Left ventricle myocardium inferior (tissue), 1 donor: ENCODE measurements at regions not wholly inside any gene's neighbourhood (a gene's known extent, or its start where the extent isn't known, plus 50 kb on each side); places are given as distances from the start of the nearest gene placed in this dataset.

Source experiments
- DNase-seq: peaks from one replicate; pipeline ENCODE4 v3.0.0-alpha.2; 2020
- H3K27ac ChIP-seq: fragments of 200-600 bp; replicated peaks from 2 replicates; pipeline ENCODE4 v1.8.0; 2021
- H3K27me3 ChIP-seq: fragments of 200-600 bp; 2 replicates; pipeline ENCODE4 v1.8.0; 2021; ENCODE audit warnings: low read depth
- H3K36me3 ChIP-seq: fragments of 200-600 bp; 2 replicates; pipeline ENCODE4 v1.8.0; 2021
- H3K4me1 ChIP-seq: fragments of 200-600 bp; 2 replicates; pipeline ENCODE4 v1.8.0; 2021
- H3K4me3 ChIP-seq: fragments of 200-600 bp; 2 replicates; pipeline ENCODE4 v1.8.0; 2021; ENCODE audit warnings: mild to moderate bottlenecking, moderate library complexity
- H3K9me3 ChIP-seq: fragments of 200-600 bp; replicated peaks from 2 replicates; pipeline ENCODE4 v1.8.0; 2021
- CTCF ChIP-seq: fragments of 200-600 bp; IDR thresholded peaks from 2 replicates; pipeline ENCODE4 v1.8.0; 2021; ENCODE audit warnings: antibody characterized with exemption, mild to moderate bottlenecking, borderline replicate concordance
- intact Hi-C: fragments of 100-400 bp; cut with micrococcal nuclease; formaldehyde crosslinking; loops from one replicate; pipeline ENCODE4 v1.11.0; 2022
- donor health status: DM: no; HTN: yes; CAD: no; lungs with severe emphysema.

- Histone ChIP-seq H3K36me3 (no peaks in the 10 kb centered on the region), H3K4me3 (no peak overlapping the region), H3K27me3 (peaks cover 22% of the 10 kb centered on the region), H3K4me1 (no peaks in the 10 kb centered on the region), H3K27ac (no peak overlapping the region), H3K9me3 (peaks cover 6% of the 10 kb centered on the region)
- no peak for DNase-seq
- intact Hi-C loops = no loop called here
- TF ChIP-seq CTCF = no peak
Measured at GRCh38 chr22:48740731-48741405, 1086.8 kb downstream of the BRD1 start.

DNA sequence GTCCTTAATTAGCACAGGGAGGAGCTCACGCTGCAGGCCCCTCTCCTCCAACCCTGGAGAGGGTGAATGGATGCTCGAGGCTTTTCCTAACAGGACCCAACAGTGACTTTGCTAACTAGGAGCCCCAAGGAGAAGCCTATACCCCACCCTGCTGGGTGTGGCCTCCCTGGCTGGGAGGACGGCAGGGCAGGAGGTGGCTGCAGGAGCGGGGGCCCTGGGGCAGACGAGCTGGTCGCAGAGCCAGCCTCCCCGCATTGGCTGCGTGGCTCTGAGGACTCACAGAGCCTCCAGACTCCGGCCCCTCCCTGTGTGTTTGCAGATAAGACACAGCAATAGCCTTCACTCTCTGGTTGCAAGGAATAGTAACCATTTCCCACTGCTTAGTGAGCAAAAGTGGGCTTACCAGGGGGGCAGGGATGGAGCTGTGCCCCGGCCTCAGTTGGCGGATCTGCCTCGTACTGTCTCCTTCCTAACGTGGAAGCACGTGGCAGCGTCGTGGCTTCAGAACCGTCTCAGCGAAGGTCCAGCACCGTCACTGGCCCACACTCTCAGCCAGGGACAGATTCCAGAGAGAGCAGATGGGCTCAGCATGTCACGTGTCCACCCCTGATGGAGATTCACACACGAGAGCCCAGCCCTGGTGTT lies 1087.5 kb downstream of the BRD1 start:
- DNase-seq = no peak
- no peak for TF ChIP-seq CTCF
- no peaks in the 10 kb centered on the region for H3K36me3 ChIP-seq
- no peak overlapping the region for H3K4me3 ChIP-seq
- peaks cover 22% of the 10 kb centered on the region for H3K27me3 ChIP-seq
- H3K9me3 ChIP-seq = peaks cover 6% of the 10 kb centered on the region
- H3K4me1 ChIP-seq = no peaks in the 10 kb centered on the region
- intact Hi-C loops = no loop called here
- H3K27ac ChIP-seq = no peak overlapping the region

- DNase-seq = no peak
- no peak for TF ChIP-seq CTCF
Measured at GRCh38 chr22:48739348-48740085, 1088.2 kb downstream of the BRD1 start.

GRCh38 chr22:48738204-48738980 lies 1089.3 kb downstream of the BRD1 start:
- intact Hi-C loops = no loop called here
- no peak for DNase-seq
- Histone ChIP-seq H3K4me1 (no peaks in the 10 kb centered on the region), H3K36me3 (no peaks in the 10 kb centered on the region), H3K4me3 (no peak overlapping the region), H3K27ac (no peak overlapping the region), H3K27me3 (peaks cover 28% of the 10 kb centered on the region), H3K9me3 (peaks cover 6% of the 10 kb centered on the region)
- TF ChIP-seq CTCF = no peak

More at GRCh38 chr22:48739348-48740085, 1088.2 kb downstream of the BRD1 start:
- Histone ChIP-seq H3K4me3 (no peak overlapping the region), H3K4me1 (no peaks in the 10 kb centered on the region), H3K9me3 (peaks cover 6% of the 10 kb centered on the region), H3K27ac (no peak overlapping the region), H3K27me3 (peaks cover 24% of the 10 kb centered on the region), H3K36me3 (no peaks in the 10 kb centered on the region)
- intact Hi-C loops = no loop called here
